CD14-positive monocyte (primary cell): ENCODE measurements at regions not wholly inside any gene's neighbourhood (a gene's known extent, or its start where the extent isn't known, plus 50 kb on each side); places are given as distances from the start of the nearest gene placed in this dataset.

Experiments
- DNase-seq, 3 donors: peaks; one replicate each; pipeline ENCODE4 v3.0.0-alpha.2; 2011 to 2022
- H2AFZ ChIP-seq: 2 replicates; pipeline ENCODE4 v1.6.0; 2012; ENCODE audit warnings: mild to moderate bottlenecking, low read depth, low read length, inconsistent platforms; ENCODE audit not compliant: insufficient read depth, poor library complexity, severe bottlenecking
- H3K27ac ChIP-seq, 2 donors: 1 replicate in 1 of 2; 2 replicates in 1 of 2; pipeline ENCODE4 v1.5.1; 2012 to 2013; ENCODE audit warnings: low read length in 2 of 2, control low read depth in 1 of 2, inconsistent platforms in 1 of 2, low read depth in 1 of 2, mild to moderate bottlenecking in 1 of 2
- H3K27me3 ChIP-seq, 2 donors: one replicate each; pipeline versions ENCODE4 v1.6.0 to v1.6.1; 2011 to 2013; ENCODE audit warnings: low read length in 2 of 2; ENCODE audit not compliant: control insufficient read depth in 2 of 2, insufficient read depth in 2 of 2
- H3K36me3 ChIP-seq, 2 donors: replicated peaks in 1 of 2; 1 replicate in 1 of 2; 2 replicates in 1 of 2; pipeline versions ENCODE4 v1.5.1 to v1.6.1; 2012 to 2013; ENCODE audit warnings: low read length in 2 of 2, control low read depth in 1 of 2, inconsistent platforms in 1 of 2, mild to moderate bottlenecking in 1 of 2; ENCODE audit not compliant: insufficient read depth in 2 of 2, control insufficient read depth in 1 of 2
- H3K4me1 ChIP-seq, 2 donors: 1 replicate in 1 of 2; 2 replicates in 1 of 2; pipeline versions ENCODE4 v1.5.1 to v1.6.1; 2012 to 2013; ENCODE audit warnings: low read length in 2 of 2, control low read depth in 1 of 2, inconsistent platforms in 1 of 2, mild to moderate bottlenecking in 1 of 2, moderate library complexity in 1 of 2; ENCODE audit not compliant: insufficient read depth in 2 of 2, control insufficient read depth in 1 of 2
- H3K4me2 ChIP-seq: replicated peaks from 2 replicates; pipeline ENCODE3; 2012; ENCODE audit warnings: low read length, moderate library complexity, mild to moderate bottlenecking; ENCODE audit not compliant: poor library complexity, severe bottlenecking; ENCODE audit errors: extremely low read depth
- H3K4me3 ChIP-seq, 3 experiments: fragments of 200-600 bp in 1 of 3; sonication (generic) in 1 of 3; replicated peaks in 1 of 3; 1 replicate in 2 of 3; 2 replicates in 1 of 3; pipeline ENCODE4 v1.5.1; 2011 to 2013; ENCODE audit warnings: low read length in 3 of 3, mild to moderate bottlenecking in 3 of 3, control low read depth in 2 of 3, low read depth in 2 of 3, inconsistent platforms in 1 of 3, moderate library complexity in 1 of 3
- H3K79me2 ChIP-seq: 2 replicates; pipeline ENCODE4 v1.6.0; 2012; ENCODE audit warnings: mild to moderate bottlenecking, control low read depth, inconsistent platforms, low read length, moderate library complexity; ENCODE audit not compliant: insufficient read depth
- H3K9ac ChIP-seq: 2 replicates; pipeline ENCODE4 v1.6.0; 2017; ENCODE audit warnings: low read length, mild to moderate bottlenecking; ENCODE audit not compliant: insufficient read depth, poor library complexity, severe bottlenecking
- H3K9me3 ChIP-seq, 2 donors: replicated peaks in 1 of 2; 1 replicate in 1 of 2; 2 replicates in 1 of 2; pipeline versions ENCODE4 v1.5.1 to v1.6.1; 2012 to 2013; ENCODE audit warnings: low read length in 2 of 2, control low read depth in 1 of 2; ENCODE audit not compliant: control insufficient read depth in 1 of 2, insufficient read depth in 1 of 2
- H4K20me1 ChIP-seq: 2 replicates; pipeline ENCODE4 v1.6.0; 2012; ENCODE audit warnings: mild to moderate bottlenecking, low read length, control low read depth, moderate library complexity; ENCODE audit not compliant: insufficient read depth
- H3K27ac Mint-ChIP-seq, 7 donors: one replicate each; pipeline ENCODE4 v1.8.0; 2020; ENCODE audit warnings: mild to moderate bottlenecking in 7 of 7, mixed read lengths in 7 of 7, moderate library complexity in 6 of 7, inconsistent platforms in 2 of 7
- H3K27me3 Mint-ChIP-seq, 3 donors: one replicate each; pipeline ENCODE4 v1.8.0; 2021 to 2022; ENCODE audit warnings: low read depth in 3 of 3, mild to moderate bottlenecking in 3 of 3, mixed read lengths in 3 of 3, moderate library complexity in 3 of 3, inconsistent platforms in 1 of 3
- H3K36me3 Mint-ChIP-seq, 2 donors: one replicate each; pipeline ENCODE4 v1.8.0; 2020; ENCODE audit warnings: mixed read lengths in 2 of 2, inconsistent platforms in 1 of 2, mild to moderate bottlenecking in 1 of 2
- H3K4me1 Mint-ChIP-seq: one replicate; pipeline ENCODE4 v1.8.0; 2020; ENCODE audit warnings: mild to moderate bottlenecking, mixed read lengths
- H3K4me3 Mint-ChIP-seq, 2 donors: one replicate each; pipeline ENCODE4 v1.8.0; 2020; ENCODE audit warnings: mild to moderate bottlenecking in 2 of 2, mixed read lengths in 2 of 2, moderate library complexity in 1 of 2
- H3K9me3 Mint-ChIP-seq, 7 donors: one replicate each; pipeline ENCODE4 v1.8.0; 2020 to 2022; ENCODE audit warnings: mixed read lengths in 7 of 7, mild to moderate bottlenecking in 6 of 7, moderate library complexity in 6 of 7, inconsistent platforms in 2 of 7
- CTCF ChIP-seq: fragments of 200-600 bp; IDR thresholded peaks from one replicate; pipeline ENCODE4 v1.8.0; 2022; ENCODE audit warnings: antibody characterized with exemption, mild to moderate bottlenecking
- WGBS: methylation state at CpG from one replicate; pipeline ENCODE4 v1.1.5; 2013; ENCODE audit warnings: missing lambda C conversion rate; ENCODE audit not compliant: insufficient coverage; 5-methylcytosine and 5-hydroxymethylcytosine counted together
- intact Hi-C, 2 donors: fragments of 100-400 bp; cut with micrococcal nuclease; formaldehyde crosslinking; loops; one replicate each; pipeline versions ENCODE4 v1.15.0 to v1.15.1; 2023

GRCh38 chr6:73923905-73924485 lies 228.0 kb downstream of the CD109 start:
- H3K4me3 ChIP-seq = no peak overlapping the region
- Mint-ChIP-seq H3K36me3 (no peaks in the 10 kb centered on the region), H3K4me3 (no peak overlapping the region), H3K4me1 (no peaks in the 10 kb centered on the region), H3K27ac (no peak overlapping the region), H3K9me3 (peaks cover 2 to 11% (median 5%) of the 10 kb centered on the region in 7 donors), H3K27me3 (no peaks in the 10 kb centered on the region)
- H4K20me1 ChIP-seq = no peaks in the 10 kb centered on the region
- no peak overlapping the region for H3K4me2 ChIP-seq
- H3K9me3 ChIP-seq = peaks cover 0 to 2% of the 10 kb centered on the region in 2 donors
- no peaks in the 10 kb centered on the region for H3K36me3 ChIP-seq
- no peak overlapping the region for H3K27ac ChIP-seq
- no peaks in the 10 kb centered on the region for H3K79me2 ChIP-seq
- DNase-seq = no peak
- TF ChIP-seq CTCF = no peak
- no peaks in the 10 kb centered on the region for H3K4me1 ChIP-seq
- no CpG with 5 or more reads among the region's 1 CpG for WGBS
- intact Hi-C loops = no loop called here
- no peaks in the 10 kb centered on the region for H3K27me3 ChIP-seq
- H3K9ac ChIP-seq = no peak overlapping the region
- no peak overlapping the region for H2AFZ ChIP-seq

- Mint-ChIP-seq H3K4me1 (no peaks in the 10 kb centered on the region), H3K4me3 (no peak overlapping the region), H3K27me3 (no peaks in the 10 kb centered on the region), H3K27ac (no peak overlapping the region), H3K36me3 (no peaks in the 10 kb centered on the region), H3K9me3 (peaks cover 17 to 41% (median 27%) of the 10 kb centered on the region in 7 donors)
- Histone ChIP-seq H3K9ac (no peak overlapping the region), H3K27me3 (no peaks in the 10 kb centered on the region), H3K27ac (no peak overlapping the region), H4K20me1 (no peaks in the 10 kb centered on the region), H3K4me1 (no peaks in the 10 kb centered on the region), H2AFZ (no peak overlapping the region), H3K4me2 (no peak overlapping the region), H3K9me3 (peaks cover 15 to 21% of the 10 kb centered on the region in 2 donors), H3K79me2 (no peaks in the 10 kb centered on the region), H3K36me3 (no peaks in the 10 kb centered on the region), H3K4me3 (no peak overlapping the region)
- 97% methylated on average over 5 of the region's 14 CpGs for WGBS
- intact Hi-C loops = no loop called here
- no peak for TF ChIP-seq CTCF
- DNase-seq = no peak
Observed at GRCh38 chr6:73903155-73903554, 207.2 kb downstream of the CD109 start.
